ENCODE measurements at regions not wholly inside any gene's neighbourhood (a gene's known extent, or its start where the extent isn't known, plus 50 kb on each side); places are given as distances from the start of the nearest gene placed in this dataset.

DNA sequence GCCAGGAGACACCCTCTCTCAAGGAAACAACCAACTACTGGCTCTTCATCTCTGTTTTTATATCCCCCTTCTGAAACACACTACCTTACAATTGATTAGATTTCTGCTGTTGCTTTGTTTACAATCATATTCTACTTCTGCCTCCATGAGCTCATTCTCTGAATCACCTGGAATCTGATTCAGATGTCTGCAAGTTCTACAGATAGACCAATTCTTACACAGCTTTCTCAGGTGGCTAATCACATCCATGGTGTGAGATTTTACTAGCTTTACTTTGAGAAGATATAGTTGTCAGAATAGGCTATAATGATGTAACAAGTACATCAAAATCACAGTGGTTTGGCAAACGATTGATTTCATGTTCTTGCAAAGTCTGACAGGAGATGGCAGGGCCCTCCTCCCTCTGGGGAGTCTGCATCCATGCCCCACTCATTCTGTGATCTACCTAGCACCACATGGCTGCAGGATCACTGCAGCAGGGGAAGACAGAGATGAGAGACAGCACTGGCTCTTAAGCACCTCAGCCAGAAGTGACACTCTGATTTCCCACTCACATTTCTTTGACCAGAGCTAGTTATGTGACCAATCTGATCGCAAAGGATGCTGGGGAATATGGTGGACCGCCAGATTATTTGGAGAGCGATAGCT, 243.7 kb downstream of the FOXO1 start:
- no peaks in the 10 kb centered on the region for H3K9me3 ChIP-seq (ENCODE audit: control insufficient read depth, insufficient read depth, low read depth, low read length)
- H3K4me1 ChIP-seq (ENCODE audit: control insufficient read depth, insufficient read depth, low read length): no peaks in the 10 kb centered on the region
- no peaks in the 10 kb centered on the region for H3K36me3 ChIP-seq (ENCODE audit: control insufficient read depth in 2 of 2, insufficient read depth in 1 of 2, low read length in 2 of 2)
- H3K27ac ChIP-seq (ENCODE audit: extremely low read depth, low read depth, low read length): no peak overlapping the region
- no peak overlapping the region for H3K4me3 ChIP-seq (ENCODE audit: low read depth, low read length)
- CTCF ChIA-PET: no interaction called here
- POLR2A ChIA-PET: no interaction called here
- TF ChIP-seq ZNF776 (tag by site-specific recombination; IDR thresholded peaks at IDR 0.05; ENCODE audit: borderline replicate concordance): no peak
- TF ChIP-seq ZBTB17 (tag by site-specific recombination; IDR thresholded peaks at IDR 0.05): peak; percentile 45

DNA sequence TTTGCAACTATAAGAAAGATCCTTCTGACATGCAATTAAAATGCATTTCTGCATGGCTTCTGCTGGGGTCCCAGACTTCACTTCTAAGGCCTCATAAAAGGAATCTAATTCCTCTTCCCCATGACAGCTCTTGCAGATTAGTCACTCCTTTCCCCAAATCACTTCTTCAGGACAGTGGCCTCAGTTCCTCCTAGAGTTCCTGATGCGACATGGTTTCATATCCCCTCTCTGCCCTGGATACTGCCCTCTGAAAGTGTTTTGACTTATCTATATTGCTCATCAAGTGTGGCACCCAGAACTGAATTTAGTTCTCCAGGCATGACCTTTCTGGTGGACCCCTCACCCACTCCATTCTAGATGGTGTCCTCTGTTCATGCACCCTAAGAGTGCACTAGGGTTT, 238.1 kb downstream of the FOXO1 start:
- no peak overlapping the region for H3K27ac ChIP-seq (ENCODE audit: extremely low read depth, low read depth, low read length)
- CTCF ChIA-PET: no interaction called here
- POLR2A ChIA-PET: no interaction called here

DNA sequence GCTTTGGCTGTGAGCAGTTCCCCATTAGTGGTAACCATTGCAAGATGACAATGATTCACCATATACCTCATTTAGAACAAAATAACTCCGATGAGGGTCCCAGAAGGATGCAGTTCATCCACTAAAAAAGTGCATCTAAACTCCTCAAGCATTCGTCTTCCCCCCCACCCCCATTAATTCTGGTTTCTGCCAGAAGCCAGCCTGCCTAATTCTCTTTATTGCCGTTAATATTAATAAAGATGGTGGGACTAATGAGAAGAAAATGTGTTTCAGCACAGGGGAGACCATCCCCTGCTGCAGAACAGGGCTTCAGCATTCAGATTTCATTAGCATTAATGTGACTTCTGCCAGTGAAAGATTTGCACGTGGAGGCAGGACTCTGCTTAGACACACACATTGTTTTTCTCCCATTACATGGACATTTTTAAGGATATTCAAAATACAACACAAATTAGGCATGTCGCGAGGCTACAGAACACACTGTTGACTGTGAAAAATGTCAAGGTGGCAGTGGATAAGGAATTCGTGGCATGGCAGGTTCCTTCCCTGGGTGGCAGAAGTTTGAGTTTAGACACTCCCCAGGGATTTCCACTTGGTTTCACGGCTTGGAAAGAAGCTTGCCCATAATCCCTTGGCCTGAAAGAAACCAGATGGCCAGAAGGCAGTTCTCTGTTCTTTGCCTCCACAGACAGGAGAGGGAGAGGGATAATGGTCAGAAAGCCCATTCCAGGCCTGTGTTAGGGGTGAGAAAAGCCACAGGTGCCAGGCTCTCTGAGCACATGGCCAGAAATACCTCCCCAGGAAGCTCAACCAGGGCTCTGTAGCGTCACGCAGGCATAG, 236.5 kb downstream of the FOXO1 start:
- ChIA-PET CTCF (interaction anchor here (0.6 kb wide), 1 partner anchor 25 kb away, joined by 3 read pairs; no protein-coding TSS in a partner anchor), POLR2A (no interaction called here)
- H3K27ac ChIP-seq (ENCODE audit: extremely low read depth, low read depth, low read length): no peak overlapping the region
- no peak for TF ChIP-seq ZNF311 (tag by site-specific recombination; IDR thresholded peaks at IDR 0.05; ENCODE audit: borderline replicate concordance)
- TF ChIP-seq SCRT2 (tag by site-specific recombination; IDR thresholded peaks at IDR 0.05): 0 out of 2 replicates have a peak, but pooled peaks have one; percentile 16
- TF ChIP-seq ZNF394 (tag by site-specific recombination; IDR thresholded peaks at IDR 0.05; ENCODE audit: borderline replicate concordance): no peak
- TF ChIP-seq ZNF830 (tag by site-specific recombination; IDR thresholded peaks at IDR 0.05; ENCODE audit: low read depth): no peak
- no peak for TF ChIP-seq ZNF558 (tag by site-specific recombination; IDR thresholded peaks at IDR 0.05)
- TF ChIP-seq, protein P1, sequence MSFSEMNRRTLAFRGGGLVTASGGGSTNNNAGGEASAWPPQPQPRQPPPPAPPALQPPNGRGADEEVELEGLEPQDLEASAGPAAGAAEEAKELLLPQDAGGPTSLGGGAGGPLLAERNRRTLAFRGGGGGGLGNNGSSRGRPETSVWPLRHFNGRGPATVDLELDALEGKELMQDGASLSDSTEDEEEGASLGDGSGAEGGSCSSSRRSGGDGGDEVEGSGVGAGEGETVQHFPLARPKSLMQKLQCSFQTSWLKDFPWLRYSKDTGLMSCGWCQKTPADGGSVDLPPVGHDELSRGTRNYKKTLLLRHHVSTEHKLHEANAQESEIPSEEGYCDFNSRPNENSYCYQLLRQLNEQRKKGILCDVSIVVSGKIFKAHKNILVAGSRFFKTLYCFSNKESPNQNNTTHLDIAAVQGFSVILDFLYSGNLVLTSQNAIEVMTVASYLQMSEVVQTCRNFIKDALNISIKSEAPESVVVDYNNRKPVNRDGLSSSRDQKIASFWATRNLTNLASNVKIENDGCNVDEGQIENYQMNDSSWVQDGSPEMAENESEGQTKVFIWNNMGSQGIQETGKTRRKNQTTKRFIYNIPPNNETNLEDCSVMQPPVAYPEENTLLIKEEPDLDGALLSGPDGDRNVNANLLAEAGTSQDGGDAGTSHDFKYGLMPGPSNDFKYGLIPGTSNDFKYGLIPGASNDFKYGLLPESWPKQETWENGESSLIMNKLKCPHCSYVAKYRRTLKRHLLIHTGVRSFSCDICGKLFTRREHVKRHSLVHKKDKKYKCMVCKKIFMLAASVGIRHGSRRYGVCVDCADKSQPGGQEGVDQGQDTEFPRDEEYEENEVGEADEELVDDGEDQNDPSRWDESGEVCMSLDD (tag by site-specific recombination; IDR thresholded peaks at IDR 0.05): no peak
- no peak for TF ChIP-seq ZNF239 (tag by site-specific recombination; IDR thresholded peaks at IDR 0.05)
- no peaks in the 10 kb centered on the region for H3K9me3 ChIP-seq (ENCODE audit: control insufficient read depth, insufficient read depth, low read depth, low read length)
- no peaks in the 10 kb centered on the region for H3K36me3 ChIP-seq (ENCODE audit: control insufficient read depth in 2 of 2, insufficient read depth in 1 of 2, low read length in 2 of 2)
- H3K4me3 ChIP-seq (ENCODE audit: low read depth, low read length): no peak overlapping the region
- H3K4me1 ChIP-seq (ENCODE audit: control insufficient read depth, insufficient read depth, low read length): no peaks in the 10 kb centered on the region

More for the DNA sequence above, 238.1 kb downstream of the FOXO1 start:
- Histone ChIP-seq H3K4me1 (ENCODE audit: control insufficient read depth, insufficient read depth, low read length) (no peaks in the 10 kb centered on the region), H3K36me3 (ENCODE audit: control insufficient read depth in 2 of 2, insufficient read depth in 1 of 2, low read length in 2 of 2) (no peaks in the 10 kb centered on the region), H3K9me3 (ENCODE audit: control insufficient read depth, insufficient read depth, low read depth, low read length) (no peaks in the 10 kb centered on the region), H3K4me3 (ENCODE audit: low read depth, low read length) (no peak overlapping the region)
- TF ChIP-seq OSR2 (tag by site-specific recombination; IDR thresholded peaks at IDR 0.05) (no peak), ZNF10 (tag by site-specific recombination; IDR thresholded peaks at IDR 0.05) (no peak), HOXD13 (CRISPR knock-in tag; IDR thresholded peaks at IDR 0.05; ENCODE audit: borderline replicate concordance) (no peak), ZNF501 (tag by site-specific recombination; IDR thresholded peaks at IDR 0.05) (no peak), ZNF19 (tag by site-specific recombination; IDR thresholded peaks at IDR 0.05; ENCODE audit: low read depth) (no peak), MYNN (tag by site-specific recombination; IDR thresholded peaks at IDR 0.05; ENCODE audit: borderline replicate concordance) (no peak), GFI1B (tag by site-specific recombination; IDR thresholded peaks at IDR 0.05) (no peak), ZNF473 (tag by site-specific recombination; IDR thresholded peaks at IDR 0.05) (no peak)
